ENCODE measurements at regions not wholly inside any gene's neighbourhood (a gene's known extent, or its start where the extent isn't known, plus 50 kb on each side); places are given as distances from the start of the nearest gene placed in this dataset.
A peak's percentile ranks its signal among the peaks of the same experiment; 100 is the strongest.
"Not testable (repeated sequence)": the region's sequence is repeated elsewhere in the genome, so short reads cannot be mapped to it uniquely, and the experiment has no call there.

DNA sequence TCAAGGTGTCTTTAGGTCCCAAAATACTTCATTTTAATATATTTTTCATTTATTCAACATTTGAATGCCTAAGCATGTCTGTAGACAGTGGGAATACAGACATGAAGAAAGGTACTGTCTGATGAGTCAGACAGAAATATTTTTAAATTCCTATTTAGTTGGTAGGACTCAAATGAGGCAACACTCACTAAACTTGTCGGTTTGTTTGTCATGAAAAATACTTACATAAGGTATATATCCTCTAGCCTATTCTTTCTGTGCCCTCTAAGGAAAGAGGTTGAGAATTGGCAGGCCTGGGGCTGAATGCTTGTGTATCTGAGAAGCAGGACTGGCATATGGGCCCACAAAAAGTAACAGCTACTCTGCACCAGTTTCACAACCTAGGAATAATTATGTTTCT lies 423.6 kb upstream of the MDFIC2 start:
- DNase-seq = no peak

DNA sequence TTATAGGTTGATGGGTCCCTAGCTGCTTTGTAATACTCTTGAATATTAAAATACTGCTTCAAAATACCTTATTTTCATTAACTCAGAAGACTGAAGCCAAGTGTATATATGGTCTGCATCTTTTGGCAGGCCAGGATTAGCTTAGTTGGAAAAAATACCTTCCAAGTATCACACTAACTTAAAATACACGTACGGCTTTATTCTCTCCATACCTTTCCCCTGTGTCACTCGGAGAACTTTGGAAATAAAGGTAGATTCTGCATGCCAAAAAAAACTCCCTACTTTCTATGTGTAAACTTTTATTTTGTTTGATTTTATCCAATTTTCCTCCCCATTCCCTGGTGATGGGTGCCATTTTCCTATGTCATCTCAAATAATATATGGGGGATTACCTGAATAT lies 422.3 kb upstream of the MDFIC2 start:
- no peak for DNase-seq

DNA sequence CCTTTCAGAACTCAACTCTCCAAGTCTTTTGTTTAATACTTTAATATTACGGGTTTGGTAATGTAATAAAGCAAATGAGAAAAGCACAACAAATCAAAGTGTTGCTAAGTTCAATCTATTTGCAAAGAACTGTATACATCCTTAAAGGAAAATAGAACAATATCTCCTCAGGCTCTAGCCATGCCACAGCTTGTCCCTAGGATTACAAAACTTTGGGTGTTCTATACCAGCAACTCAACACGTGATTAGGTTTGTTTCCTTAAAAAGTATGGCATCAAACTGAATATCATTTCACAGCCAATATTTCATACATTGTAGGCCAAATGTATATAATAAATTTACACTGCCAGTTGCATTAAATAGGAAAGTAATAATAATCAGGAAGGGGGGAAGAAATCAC lies 418.6 kb upstream of the MDFIC2 start:
- no peak for DNase-seq

DNA sequence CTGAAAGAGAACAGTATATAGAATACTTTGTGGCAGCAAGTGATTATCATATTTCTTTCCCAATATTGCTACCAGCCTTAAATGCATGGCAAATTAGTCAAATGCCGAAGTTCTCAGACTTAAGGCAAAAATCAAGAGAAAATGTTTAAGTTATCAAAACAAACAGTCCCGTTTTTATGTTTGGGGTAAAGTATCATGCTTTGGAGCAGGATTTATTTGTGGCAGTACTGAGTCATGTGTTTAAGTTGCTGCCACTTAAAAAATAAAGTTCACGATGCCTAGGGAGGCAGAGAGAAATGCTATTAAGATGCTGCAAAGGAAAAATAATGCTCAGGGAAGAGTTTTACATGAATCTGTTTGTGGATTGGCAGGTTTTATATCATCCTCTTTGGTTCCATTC lies 417.4 kb upstream of the MDFIC2 start:
- DNase-seq = no peak

DNA sequence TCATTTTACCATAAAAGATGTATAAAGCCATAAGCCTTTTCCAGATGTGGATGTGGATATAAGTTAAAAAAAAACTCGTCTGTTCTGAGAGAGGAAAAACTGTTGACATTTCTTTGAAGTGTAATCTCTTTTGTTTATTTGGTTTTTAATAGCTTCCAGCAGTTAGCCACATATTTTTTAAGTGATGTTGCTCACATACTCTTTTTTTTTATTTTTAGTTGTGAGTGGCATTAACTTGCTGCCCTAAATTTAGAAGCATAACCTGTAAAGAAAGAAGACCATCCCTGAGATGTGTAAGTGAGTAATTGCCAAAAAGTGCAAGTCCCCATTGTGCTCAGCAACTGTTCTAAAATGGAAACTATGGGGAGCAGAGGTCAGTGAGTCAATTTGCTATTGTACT lies 415.9 kb upstream of the MDFIC2 start:
- no peak for DNase-seq

DNA sequence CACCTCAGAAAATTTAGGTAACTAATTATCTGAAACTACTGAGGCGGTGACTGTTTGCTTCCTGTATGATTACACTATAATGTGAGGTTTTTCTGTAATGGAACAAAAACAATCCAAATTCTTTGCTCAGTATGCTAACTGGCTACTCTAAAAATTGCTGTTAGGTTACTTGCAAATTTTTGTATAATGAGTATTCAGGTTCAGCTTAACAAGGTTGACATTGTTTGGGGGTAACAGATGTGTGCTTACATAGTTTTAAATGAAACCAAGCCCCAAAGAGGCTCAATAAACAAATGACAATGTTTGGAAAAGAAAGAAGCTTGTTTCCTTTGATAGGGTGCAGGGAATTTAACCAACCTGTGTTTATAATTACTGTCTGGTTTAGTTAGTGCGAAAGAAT lies 414.5 kb upstream of the MDFIC2 start:
- no peak for DNase-seq

DNA sequence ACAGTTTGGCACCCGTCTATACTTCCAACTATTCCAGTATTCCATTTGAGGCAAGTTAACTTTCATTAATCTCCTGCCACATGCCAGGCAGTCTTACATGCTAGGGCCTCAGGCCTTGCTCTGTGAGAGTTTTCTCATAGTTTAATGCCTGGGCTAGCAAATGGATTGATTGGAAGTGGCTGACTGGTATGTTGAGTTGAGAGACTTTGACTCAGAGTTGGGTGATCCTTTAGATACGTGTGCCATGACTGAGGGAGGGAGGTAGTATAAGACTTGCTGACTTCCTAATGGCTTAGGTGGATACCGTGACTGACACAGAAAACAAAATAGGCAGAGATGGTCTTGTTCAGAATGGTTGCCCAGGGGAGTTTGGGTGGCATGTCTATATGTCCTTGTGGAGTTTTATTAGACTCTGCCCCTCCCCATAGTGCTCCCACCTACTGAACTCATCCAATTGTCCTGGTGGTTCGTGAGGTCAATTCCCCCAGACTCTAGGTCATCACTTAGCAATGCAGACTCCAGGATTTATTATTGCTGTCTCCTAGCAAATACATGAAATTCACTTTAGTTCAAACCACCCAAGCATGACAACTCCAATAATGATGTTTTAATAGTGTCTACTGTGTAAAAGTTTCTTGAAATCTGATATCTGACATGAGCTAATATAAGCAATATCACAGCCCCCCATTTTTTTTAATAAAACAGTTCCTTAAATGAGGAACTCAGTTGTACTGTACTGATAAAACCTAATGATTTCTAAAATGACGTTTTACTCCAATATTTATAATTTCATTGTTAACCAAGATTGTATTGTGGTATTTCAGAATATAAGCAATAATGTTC lies 413.9 kb upstream of the MDFIC2 start:
- no peak for DNase-seq

DNA sequence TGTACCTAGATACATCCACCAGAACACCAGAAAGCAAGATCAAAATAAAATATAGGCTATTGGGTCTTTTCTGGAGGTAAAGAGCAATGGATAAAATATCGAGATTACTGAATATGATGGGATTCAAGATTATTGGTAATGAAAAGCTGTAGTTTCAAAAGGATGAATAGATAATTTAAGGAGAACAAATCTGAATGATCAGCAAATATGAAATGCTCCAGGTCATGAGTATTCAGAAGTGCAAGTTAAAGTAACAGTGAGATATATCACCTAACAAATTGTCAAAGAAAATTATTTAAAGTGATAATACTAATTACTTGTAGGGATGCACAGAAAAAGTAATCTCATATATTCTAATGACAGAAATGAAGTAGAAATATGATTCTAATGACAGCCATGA lies 409.6 kb upstream of the MDFIC2 start:
- no peak for DNase-seq

DNA sequence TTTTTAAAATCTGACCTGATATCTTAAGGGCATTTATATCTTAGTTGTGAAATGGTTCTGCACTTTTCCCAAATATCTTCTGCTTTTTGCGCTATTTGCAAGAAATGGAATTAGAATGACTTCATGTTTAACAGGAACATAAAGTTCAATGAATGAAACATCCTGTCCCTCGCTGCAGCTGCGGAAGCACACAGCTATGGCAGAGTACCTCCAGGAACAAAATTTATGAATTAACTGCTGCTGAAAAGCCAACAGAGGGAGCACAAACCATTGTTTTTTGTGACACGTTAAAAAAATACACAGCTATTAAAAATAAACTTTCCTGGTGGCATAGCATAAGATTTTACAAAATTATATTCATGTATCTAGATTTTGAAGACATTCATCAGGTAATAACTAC lies 404.4 kb upstream of the MDFIC2 start:
- DNase-seq = peak; percentile 22 to 56 (median 42)

DNA sequence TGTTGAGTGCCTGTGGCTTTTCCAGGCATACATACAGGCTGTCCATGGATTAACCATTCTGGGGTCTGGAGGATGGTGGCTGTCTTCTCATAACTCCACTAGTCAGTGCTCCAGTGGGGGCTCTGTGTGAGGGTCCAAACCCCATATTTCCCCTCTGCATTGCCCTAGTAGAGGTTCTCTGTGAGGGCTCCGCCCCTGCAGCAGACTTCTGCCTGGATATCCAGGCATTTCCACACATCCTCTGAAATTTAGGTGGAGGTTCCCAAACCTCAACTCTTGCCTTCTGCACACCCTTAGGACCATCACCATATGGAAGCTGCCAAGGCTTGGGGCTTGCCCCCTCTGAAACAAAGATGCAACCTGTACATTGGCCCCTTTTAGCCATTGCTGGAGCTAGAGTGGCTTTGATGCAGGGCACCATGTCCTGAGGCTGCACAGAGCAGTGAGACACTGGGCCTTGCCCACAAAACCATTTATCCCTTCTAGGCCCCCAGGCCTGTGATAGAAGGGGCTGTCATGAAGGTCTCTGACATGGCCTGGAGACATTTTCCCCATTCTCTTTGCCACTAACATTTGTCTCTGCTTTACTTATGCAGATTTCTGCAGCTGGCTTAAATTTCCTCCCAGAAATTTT lies 400.1 kb upstream of the MDFIC2 start:
- DNase-seq = no peak

DNA sequence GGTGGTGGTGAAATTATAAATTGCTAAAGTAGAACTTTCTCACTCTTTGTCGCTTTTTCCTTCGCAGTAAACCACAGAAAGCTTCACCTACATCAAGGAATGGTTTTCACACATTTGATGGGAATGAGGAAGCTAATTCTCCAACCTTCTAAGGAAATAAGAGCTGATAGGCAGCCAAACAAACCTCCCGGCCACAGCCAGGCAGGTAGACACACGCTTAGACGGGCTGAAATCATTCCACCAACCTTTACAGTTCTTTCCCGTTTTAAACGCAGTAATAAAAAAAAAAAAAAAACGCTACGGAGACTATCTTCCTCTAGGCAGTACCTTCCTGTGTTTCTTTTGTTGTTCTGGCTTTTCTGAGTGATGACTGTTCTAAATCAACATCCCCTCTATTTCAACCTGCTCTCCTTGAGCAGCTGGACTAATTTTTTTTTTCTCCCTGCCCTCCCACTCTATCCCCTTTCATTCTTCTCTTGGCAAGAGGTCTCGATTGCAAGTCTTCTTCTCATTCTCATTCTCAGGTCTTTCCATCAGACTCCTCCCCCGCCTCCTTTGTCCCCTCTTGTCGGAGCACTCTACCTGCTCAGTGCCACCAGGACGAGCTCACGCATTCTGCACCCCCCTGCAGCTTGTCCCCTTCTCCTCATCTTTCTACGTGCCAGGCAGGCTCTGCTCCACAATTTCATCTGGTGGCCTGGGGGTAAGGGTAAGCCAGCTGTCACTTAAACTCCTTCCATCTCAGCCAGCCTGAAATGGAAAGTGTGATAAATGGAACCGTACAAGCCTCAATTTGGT lies 391.1 kb upstream of the MDFIC2 start:
- no peak for DNase-seq

DNA sequence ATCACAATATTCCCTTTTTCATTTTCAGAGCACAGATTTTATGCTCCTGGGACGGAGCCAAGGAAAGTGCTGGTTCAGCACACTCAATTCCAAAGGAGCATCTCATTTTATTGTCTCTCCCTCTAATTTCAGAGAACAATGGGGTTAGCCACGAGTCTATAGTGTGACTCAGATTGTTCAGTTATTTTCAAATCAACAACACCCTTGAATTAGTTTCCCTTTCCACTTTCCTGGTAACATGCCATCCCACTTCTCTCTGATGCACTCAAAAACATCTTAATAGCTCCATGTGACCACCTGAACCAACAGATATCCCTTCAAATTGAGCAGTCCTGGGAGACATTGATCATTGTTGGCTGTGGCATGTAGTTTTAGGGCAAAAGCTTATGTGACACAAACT lies 389.7 kb upstream of the MDFIC2 start:
- DNase-seq = no peak

DNA sequence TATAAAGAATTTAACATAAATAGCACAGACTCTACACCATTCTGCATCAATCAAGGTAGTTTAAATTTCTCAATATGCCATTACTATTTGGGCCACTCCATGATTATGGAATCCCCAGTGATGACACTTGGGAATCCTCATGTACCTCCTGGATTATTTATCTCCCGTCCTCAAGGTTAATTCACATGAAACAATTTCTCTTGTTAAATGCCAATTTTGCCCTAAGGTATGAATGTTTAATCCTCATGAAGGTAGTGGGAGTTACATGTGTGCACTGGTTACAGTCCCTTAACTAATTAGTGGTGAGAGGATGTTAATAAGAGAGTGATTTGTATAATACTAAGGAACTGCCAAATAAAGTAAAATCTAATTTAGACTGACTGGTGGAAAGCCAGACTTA lies 372.3 kb upstream of the MDFIC2 start:
- DNase-seq = no peak

DNA sequence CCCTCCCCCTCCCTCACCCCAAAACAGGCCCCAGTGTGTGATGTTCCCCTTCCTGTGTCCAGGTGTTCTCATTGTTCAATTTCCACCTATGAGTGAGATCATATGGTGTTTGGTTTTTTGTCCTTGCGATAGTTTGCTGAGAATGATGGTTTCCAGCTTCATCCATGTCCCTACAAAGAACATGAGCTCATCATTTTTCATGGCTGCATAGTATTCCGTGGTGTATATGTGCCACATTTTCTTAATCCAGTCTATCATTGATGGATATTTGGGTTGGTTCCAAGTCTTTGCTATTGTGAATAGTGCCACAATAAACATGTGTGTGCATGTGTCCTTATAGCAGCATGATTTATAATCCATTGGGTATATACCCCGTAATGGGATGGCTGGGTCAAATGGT lies 363.4 kb upstream of the MDFIC2 start:
- DNase-seq = not testable (repeated sequence)

DNA sequence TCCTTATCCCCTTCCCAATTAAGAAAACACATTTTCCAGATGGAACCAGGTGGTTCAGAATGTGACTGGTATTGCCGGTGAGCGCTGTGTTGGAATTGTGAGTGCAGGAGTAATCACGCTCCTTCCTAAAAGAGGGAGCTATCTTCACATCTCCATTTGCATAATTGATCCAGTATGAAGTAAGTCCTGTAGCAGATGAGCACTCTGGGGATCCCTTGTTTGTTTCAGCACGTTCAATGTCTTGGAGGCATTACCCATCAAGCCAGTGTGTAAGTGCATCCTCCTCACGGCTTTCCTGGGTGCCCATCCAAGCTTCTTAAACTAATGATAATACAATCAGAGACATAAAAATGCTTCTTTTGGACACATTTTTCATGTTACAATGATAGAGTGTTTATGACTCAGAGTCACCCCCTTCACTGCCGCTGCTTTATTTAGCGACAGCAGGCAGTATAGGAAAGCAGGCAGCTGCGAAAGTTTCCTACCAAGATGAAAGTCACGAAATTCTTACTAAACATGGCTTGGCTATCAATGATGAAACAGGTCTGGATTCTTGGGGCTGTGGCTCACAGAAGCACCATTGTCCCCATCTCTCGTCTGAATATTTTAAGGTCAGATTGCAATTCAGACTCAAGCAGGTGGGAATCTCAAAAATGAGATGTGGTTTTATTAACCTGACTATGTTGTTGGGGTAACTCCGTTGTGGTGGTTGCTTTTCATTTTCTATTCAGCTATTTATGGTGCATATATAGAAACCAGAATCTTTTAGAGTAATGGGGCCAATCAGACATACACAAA lies 346.3 kb upstream of the MDFIC2 start:
- no peak for DNase-seq

DNA sequence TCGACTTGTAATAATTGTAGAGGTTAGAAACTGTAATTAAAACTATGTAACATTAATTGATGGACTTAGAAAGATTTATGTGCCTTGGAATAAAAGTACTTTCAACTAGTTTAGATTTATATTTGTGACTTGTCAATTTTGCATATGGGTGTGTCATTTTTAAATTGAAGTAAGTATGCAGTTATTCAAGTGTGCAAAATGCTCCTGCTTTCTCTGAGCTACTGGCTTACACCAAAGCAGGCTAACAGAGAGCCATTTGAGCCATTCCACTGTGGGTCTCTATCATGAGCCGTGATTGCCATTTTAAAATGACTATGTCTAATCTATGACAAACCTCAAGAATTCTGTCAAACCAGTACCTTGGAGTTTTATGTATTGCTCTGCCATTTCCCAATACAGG lies 345.0 kb upstream of the MDFIC2 start:
- DNase-seq = no peak

DNA sequence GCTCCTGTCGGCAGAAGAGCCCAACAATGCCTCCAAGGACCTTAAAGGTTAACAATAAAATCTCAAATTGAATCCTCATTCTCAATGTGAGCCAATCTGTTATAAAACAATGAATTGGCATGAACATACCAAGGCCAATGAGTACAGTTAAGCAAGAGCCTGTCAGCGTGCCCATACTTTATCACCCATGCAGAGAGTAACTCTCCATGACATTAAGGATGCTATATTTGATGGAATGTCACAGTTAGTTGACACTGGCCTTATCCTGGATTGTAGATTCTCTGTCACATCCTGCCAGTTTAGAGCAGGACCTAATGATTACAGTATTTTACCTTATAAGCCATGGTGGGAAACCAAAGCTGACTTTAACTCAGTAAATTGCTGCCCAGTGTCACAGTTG lies 335.4 kb upstream of the MDFIC2 start:
- DNase-seq = no peak

DNA sequence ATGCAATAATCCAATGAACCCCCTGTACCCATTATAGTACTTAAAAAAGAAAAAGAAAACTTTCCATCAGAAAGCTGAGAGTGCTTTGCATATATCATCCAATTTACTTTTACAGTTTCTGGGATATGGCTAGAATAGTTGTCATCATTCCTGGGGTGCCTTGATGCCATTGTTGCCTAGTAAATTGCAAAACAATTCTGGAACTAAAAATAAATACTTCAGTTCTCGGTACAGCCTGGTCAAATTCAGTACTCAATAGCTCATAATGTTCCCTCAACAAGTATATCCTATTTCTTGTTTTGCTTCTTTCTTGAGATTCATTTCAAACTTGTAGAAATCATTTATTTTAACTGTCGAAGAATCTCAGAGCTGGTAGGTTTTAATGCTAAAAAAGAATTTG lies 334.7 kb upstream of the MDFIC2 start:
- DNase-seq = no peak

DNA sequence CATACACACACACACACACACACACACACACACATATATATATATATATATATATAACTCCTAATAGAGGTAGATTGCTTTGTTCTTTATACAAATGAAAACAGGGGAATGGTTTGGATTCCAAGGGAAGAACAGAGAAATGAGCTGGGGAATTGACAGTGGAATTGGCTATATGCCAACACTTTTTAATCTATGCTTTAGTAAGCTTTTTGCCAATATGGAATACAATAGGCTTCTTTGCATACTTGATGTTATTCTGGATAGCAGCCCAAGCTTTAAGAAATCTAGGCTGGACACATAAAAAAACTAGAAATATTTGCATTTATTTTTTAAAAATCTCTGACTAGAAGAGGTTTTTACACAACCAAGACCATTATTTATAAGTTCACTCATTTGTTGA lies 334.2 kb upstream of the MDFIC2 start:
- DNase-seq = no peak

DNA sequence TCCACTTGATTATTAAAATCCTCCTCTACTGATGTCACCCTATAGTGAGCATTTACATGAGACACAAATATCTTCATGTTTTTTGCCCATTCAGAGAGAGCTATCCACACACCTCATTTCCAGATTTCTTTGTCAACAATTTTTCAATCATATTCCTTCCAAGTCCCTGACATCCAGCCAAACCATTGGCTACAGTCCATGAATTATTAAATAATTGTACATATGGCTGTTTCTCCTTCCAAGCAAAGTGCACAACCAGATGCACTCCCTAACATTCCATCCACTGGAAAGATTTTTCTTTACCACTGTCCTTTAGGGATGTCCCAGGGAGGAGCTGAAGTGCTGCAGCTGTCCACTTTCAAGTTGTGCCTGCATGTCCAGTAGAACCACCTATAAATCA lies 328.0 kb upstream of the MDFIC2 start:
- DNase-seq = no peak

DNA sequence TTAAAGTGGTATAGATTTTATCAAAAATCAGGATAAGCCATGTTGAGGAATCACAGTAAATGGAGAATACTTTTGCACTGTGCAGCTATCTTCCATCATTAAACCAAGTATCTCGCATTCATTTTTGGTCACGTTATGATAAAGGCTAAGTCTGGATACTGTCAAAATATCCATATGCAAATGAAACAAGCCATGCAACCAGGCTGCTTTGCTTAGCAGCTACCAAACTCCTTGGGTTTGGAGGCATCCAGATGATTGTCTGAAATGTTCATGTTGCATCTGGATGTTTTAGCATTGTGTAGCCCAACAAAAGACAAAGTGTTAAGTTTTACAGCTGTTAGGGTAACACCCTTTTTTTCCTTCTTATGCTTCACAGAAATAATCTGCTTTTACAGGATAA lies 322.9 kb upstream of the MDFIC2 start:
- no peak for DNase-seq

DNA sequence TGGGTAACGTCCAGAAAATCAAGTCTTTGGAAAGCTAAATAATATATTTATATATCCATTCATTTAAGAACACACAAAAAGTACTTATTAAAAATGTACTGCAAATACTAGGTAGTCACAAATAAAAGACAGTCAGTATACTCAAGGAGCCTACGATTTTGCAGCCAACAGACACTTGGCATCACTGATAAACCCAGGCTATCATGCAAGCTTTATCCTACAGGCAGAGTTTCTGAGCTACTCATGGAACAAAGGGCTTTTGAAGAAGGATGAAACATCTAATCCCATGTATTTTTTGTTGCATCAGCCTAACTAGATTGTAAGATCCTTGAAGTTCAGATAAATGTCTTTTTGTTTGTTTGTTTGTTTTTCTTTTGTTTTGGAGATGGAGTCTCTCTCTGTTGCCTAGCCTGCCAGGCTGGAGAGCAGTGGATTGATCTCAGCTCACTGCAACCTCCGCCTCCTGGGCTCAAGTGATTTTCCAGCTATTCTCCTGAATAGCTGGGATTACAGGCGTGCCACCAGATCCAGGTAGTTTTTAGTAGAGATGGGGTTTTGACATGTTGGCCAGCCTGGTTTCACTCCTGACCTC lies 319.4 kb upstream of the MDFIC2 start:
- no peak for DNase-seq
